HEK293 (cell line): ENCODE measurements at regions not wholly inside any gene's neighbourhood (a gene's known extent, or its start where the extent isn't known, plus 50 kb on each side); places are given as distances from the start of the nearest gene placed in this dataset.

ENCODE experiments used
- CTCF ChIA-PET: fragments of 350-600 bp; formaldehyde crosslinking; extraction: SDS; loops from one replicate; lab custom pipeline; 2021; ENCODE audit warnings: antibody characterized with exemption; lab: Yijun Ruan, JAX
- POLR2A ChIA-PET: fragments of 300-600 bp; formaldehyde crosslinking; extraction: SDS; loops from one replicate; lab custom pipeline; 2020; ENCODE audit warnings: antibody characterized with exemption, inconsistent platforms; lab: Yijun Ruan, JAX
- H3K27ac ChIP-seq: fragments of 200-500 bp; sonication (Bioruptor generic); 2 replicates; pipeline ENCODE4 v1.5.1; 2014; ENCODE audit warnings: low read depth, low read length, control low read depth, inconsistent platforms; ENCODE audit errors: extremely low read depth
- H3K36me3 ChIP-seq, 2 experiments: fragments of 200-500 bp in 1 of 2; sonication (Bioruptor generic) in 1 of 2; 1 replicate in 1 of 2; 2 replicates in 1 of 2; pipeline ENCODE4 v1.5.1; 2014 to 2017; ENCODE audit warnings: inconsistent platforms in 2 of 2, low read length in 2 of 2; ENCODE audit not compliant: control insufficient read depth in 2 of 2, insufficient read depth in 1 of 2
- H3K4me1 ChIP-seq: fragments of 200-500 bp; sonication (Bioruptor generic); 2 replicates; pipeline ENCODE4 v1.5.1; 2014; ENCODE audit warnings: mild to moderate bottlenecking, low read length, inconsistent platforms; ENCODE audit not compliant: control insufficient read depth, insufficient read depth
- H3K4me3 ChIP-seq: 2 replicates; pipeline ENCODE4 v1.5.1; 2011; ENCODE audit warnings: low read depth, mild to moderate bottlenecking, control low read depth, low read length, moderate library complexity
- H3K9me3 ChIP-seq: fragments of 200-500 bp; sonication (Bioruptor generic); 2 replicates; pipeline ENCODE4 v1.5.1; 2014; ENCODE audit warnings: low read depth, low read length, inconsistent platforms; ENCODE audit not compliant: control insufficient read depth, insufficient read depth
- ATF2 ChIP-seq: fragments of 450-650 bp; formaldehyde crosslinking; IDR thresholded peaks from 2 replicates; pipeline ENCODE4 v1.5.1; 2016; ENCODE audit warnings: missing biosample characterization, missing genetic modification characterization, low read depth
- CTCF ChIP-seq: fragments of 450-650 bp; formaldehyde crosslinking; IDR thresholded peaks from 2 replicates; pipeline ENCODE4 v1.5.1; 2016; ENCODE audit warnings: missing biosample characterization, missing genetic modification characterization
- EGR2 ChIP-seq: fragments of 450-650 bp; formaldehyde crosslinking; IDR thresholded peaks from 2 replicates; pipeline ENCODE4 v1.5.1; 2016; ENCODE audit warnings: low read depth, missing biosample characterization, missing genetic modification characterization
- HIC1 ChIP-seq: fragments of 450-650 bp; formaldehyde crosslinking; IDR thresholded peaks from 2 replicates; pipeline ENCODE4 v1.5.1; 2016; ENCODE audit warnings: missing biosample characterization, missing genetic modification characterization
- HOXD13 ChIP-seq: sonication (generic); formaldehyde crosslinking; IDR thresholded peaks from 2 replicates; pipeline ENCODE4 v1.8.0; 2022; ENCODE audit warnings: missing genetic modification reagents, borderline replicate concordance
- PRDM6 ChIP-seq: fragments of 450-650 bp; formaldehyde crosslinking; IDR thresholded peaks from 2 replicates; pipeline ENCODE4 v1.5.1; 2017; ENCODE audit warnings: missing biosample characterization, missing genetic modification characterization
- ZBTB48 ChIP-seq: fragments of 450-650 bp; formaldehyde crosslinking; IDR thresholded peaks from 2 replicates; pipeline ENCODE4 v1.5.1; 2016; ENCODE audit warnings: missing biosample characterization, missing genetic modification characterization
- ZNF132 ChIP-seq: fragments of 450-650 bp; formaldehyde crosslinking; IDR thresholded peaks from 2 replicates; pipeline ENCODE4 v1.5.1; 2017; ENCODE audit warnings: missing biosample characterization, missing genetic modification characterization, borderline replicate concordance
- ZNF214 ChIP-seq: fragments of 450-650 bp; formaldehyde crosslinking; IDR thresholded peaks from 2 replicates; pipeline ENCODE4 v1.5.1; 2017; ENCODE audit warnings: missing biosample characterization, mild to moderate bottlenecking, missing genetic modification characterization, borderline replicate concordance
- ZNF239 ChIP-seq: fragments of 450-650 bp; formaldehyde crosslinking; IDR thresholded peaks from 2 replicates; pipeline ENCODE4 v1.5.1; 2016; ENCODE audit warnings: missing biosample characterization, missing genetic modification characterization
- ZNF248 ChIP-seq: fragments of 450-650 bp; formaldehyde crosslinking; IDR thresholded peaks from 2 replicates; pipeline ENCODE4 v1.5.1; 2017; ENCODE audit warnings: missing biosample characterization, missing genetic modification characterization
- ZNF335 ChIP-seq: fragments of 450-650 bp; formaldehyde crosslinking; conservative IDR thresholded peaks from 2 replicates; pipeline ENCODE4 v1.5.1; 2016; ENCODE audit warnings: missing biosample characterization, missing genetic modification characterization
- ZNF362 ChIP-seq: fragments of 450-650 bp; formaldehyde crosslinking; IDR thresholded peaks from 2 replicates; pipeline ENCODE4 v1.5.1; 2016; ENCODE audit warnings: missing biosample characterization, missing genetic modification characterization
- ZNF37A ChIP-seq: fragments of 450-650 bp; IDR thresholded peaks from 2 replicates; pipeline ENCODE4 v1.5.1; 2018; ENCODE audit warnings: missing biosample characterization, missing genetic modification characterization
- ZNF398 ChIP-seq: fragments of 450-650 bp; formaldehyde crosslinking; IDR thresholded peaks from 2 replicates; pipeline ENCODE4 v1.5.1; 2017; ENCODE audit warnings: missing biosample characterization, missing genetic modification characterization
- ZNF423 ChIP-seq: fragments of 450-650 bp; formaldehyde crosslinking; IDR thresholded peaks from 2 replicates; pipeline ENCODE4 v1.5.1; 2016; ENCODE audit warnings: missing biosample characterization, missing genetic modification characterization
- ZNF473 ChIP-seq: fragments of 450-650 bp; formaldehyde crosslinking; IDR thresholded peaks from 2 replicates; pipeline ENCODE4 v1.5.1; 2017; ENCODE audit warnings: missing biosample characterization, missing genetic modification characterization
- ZNF664 ChIP-seq: fragments of 450-650 bp; formaldehyde crosslinking; IDR thresholded peaks from 2 replicates; pipeline ENCODE4 v1.5.1; 2016; ENCODE audit warnings: missing biosample characterization, missing genetic modification characterization
- ZNF670 ChIP-seq: fragments of 450-650 bp; formaldehyde crosslinking; IDR thresholded peaks from 2 replicates; pipeline ENCODE4 v1.5.1; 2016; ENCODE audit warnings: missing biosample characterization, missing genetic modification characterization, low read depth
- ZNF768 ChIP-seq: fragments of 450-650 bp; formaldehyde crosslinking; IDR thresholded peaks from 2 replicates; pipeline ENCODE4 v1.5.1; 2018; ENCODE audit warnings: missing biosample characterization, mild to moderate bottlenecking, missing genetic modification characterization
- ZSCAN4 ChIP-seq: fragments of 450-650 bp; formaldehyde crosslinking; IDR thresholded peaks from 2 replicates; pipeline ENCODE4 v1.5.1; 2017; ENCODE audit warnings: missing biosample characterization, missing genetic modification characterization

- POLR2A ChIA-PET, result no interaction called here
- H3K36me3 ChIP-seq, result no peaks in the 10 kb centered on the region
- no peak overlapping the region for H3K27ac ChIP-seq
- no peak overlapping the region for H3K4me3 ChIP-seq
- TF ChIP-seq ATF2 (tag by site-specific recombination) (no peak), ZNF473 (tag by site-specific recombination) (no peak), PRDM6 (tag by site-specific recombination) (no peak), ZNF37A (tag by site-specific recombination) (no peak), ZNF423 (tag by site-specific recombination) (no peak), ZBTB48 (tag by site-specific recombination) (no peak), ZSCAN4 (no peak), ZNF239 (tag by site-specific recombination) (no peak), ZNF132 (tag by site-specific recombination) (no peak)
- H3K4me1 ChIP-seq, result no peaks in the 10 kb centered on the region
- CTCF ChIA-PET, result no interaction called here
- no peaks in the 10 kb centered on the region for H3K9me3 ChIP-seq
Observed at GRCh38 chr11:81869351-81870065, 864.2 kb downstream of the FAM181B start.

GRCh38 chr11:81866896-81867295 is 866.8 kb downstream of the FAM181B start:
- Histone ChIP-seq H3K4me3 (no peak overlapping the region), H3K27ac (no peak overlapping the region), H3K36me3 (no peaks in the 10 kb centered on the region), H3K9me3 (no peaks in the 10 kb centered on the region), H3K4me1 (no peaks in the 10 kb centered on the region)
- ChIA-PET POLR2A (no interaction called here), CTCF (no interaction called here)
- TF ChIP-seq ZNF664 (tag by site-specific recombination) (no peak), ZNF670 (tag by site-specific recombination) (no peak), HOXD13 (CRISPR knock-in tag) (no peak), ZNF214 (tag by site-specific recombination) (no peak), ZNF768 (tag by site-specific recombination) (no peak), CTCF (tag by site-specific recombination) (no peak), ZNF362 (tag by site-specific recombination) (no peak), HIC1 (tag by site-specific recombination) (no peak), ZNF248 (tag by site-specific recombination) (no peak), ZNF335 (tag by site-specific recombination) (no peak), EGR2 (tag by site-specific recombination) (no peak), ZNF398 (tag by site-specific recombination) (no peak)
